Tibial nerve (tissue), 4 donors: ENCODE measurements at regions not wholly inside any gene's neighbourhood (a gene's known extent, or its start where the extent isn't known, plus 50 kb on each side); places are given as distances from the start of the nearest gene placed in this dataset.
"Not testable (repeated sequence)": the region's sequence is repeated elsewhere in the genome, so short reads cannot be mapped to it uniquely, and the experiment has no call there.

ENCODE experiments used
- DNase-seq, 2 donors: peaks; one replicate each; pipeline ENCODE4 v3.0.0-alpha.2; 2019; ENCODE audit warnings: low spot score in 2 of 2
- H3K27ac ChIP-seq, 4 donors: fragments of 200-600 bp; sonication (generic) in 3 of 4; one replicate each; pipeline ENCODE4 v1.5.1; 2017 to 2019; ENCODE audit warnings: mild to moderate bottlenecking in 1 of 4
- H3K27me3 ChIP-seq, 2 donors: fragments of 200-600 bp; sonication (generic) in 1 of 2; one replicate each; pipeline versions ENCODE4 v1.5.1 to v1.6.0; 2017 to 2019
- H3K36me3 ChIP-seq, 3 donors: fragments of 200-600 bp; sonication (generic); one replicate each; pipeline ENCODE4 v1.5.1; 2018 to 2019
- H3K4me1 ChIP-seq, 4 donors: fragments of 200-600 bp; sonication (generic) in 3 of 4; one replicate each; pipeline ENCODE4 v1.5.1; 2017 to 2019
- H3K4me3 ChIP-seq, 4 donors: fragments of 200-600 bp; sonication (generic) in 3 of 4; one replicate each; pipeline ENCODE4 v1.5.1; 2017 to 2019; ENCODE audit warnings: mild to moderate bottlenecking in 1 of 4, moderate library complexity in 1 of 4
- H3K9me3 ChIP-seq, 4 donors: fragments of 200-600 bp; sonication (generic) in 3 of 4; one replicate each; pipeline ENCODE4 v1.5.1; 2017 to 2019
- EP300 ChIP-seq, 2 donors: sonication (generic); formaldehyde crosslinking; IDR thresholded peaks; one replicate each; pipeline ENCODE4 v1.6.1; 2017; ENCODE audit warnings: antibody characterized with exemption in 2 of 2, mild to moderate bottlenecking in 1 of 2
- POLR2A ChIP-seq, 2 donors: fragments of 450-650 bp; IDR thresholded peaks; one replicate each; pipeline ENCODE4 v1.6.1; 2017; ENCODE audit warnings: antibody characterized with exemption in 2 of 2, mild to moderate bottlenecking in 2 of 2, moderate library complexity in 2 of 2
- WGBS, 2 donors: methylation state at CpG; one replicate each; pipeline ENCODE4 v1.1.5; 2018; 5-methylcytosine and 5-hydroxymethylcytosine counted together
- TF ChIP-seq, protein P1 (sequence below), 5 experiments: fragments of 200-600 bp in 3 of 5; fragments of 450-650 bp in 2 of 5; sonication (generic) in 3 of 5; IDR thresholded peaks; one replicate each; pipeline ENCODE4 v1.5.1; 2016 to 2019; ENCODE audit warnings: antibody characterized with exemption in 5 of 5, mild to moderate bottlenecking in 3 of 5, moderate library complexity in 2 of 5

DNA sequence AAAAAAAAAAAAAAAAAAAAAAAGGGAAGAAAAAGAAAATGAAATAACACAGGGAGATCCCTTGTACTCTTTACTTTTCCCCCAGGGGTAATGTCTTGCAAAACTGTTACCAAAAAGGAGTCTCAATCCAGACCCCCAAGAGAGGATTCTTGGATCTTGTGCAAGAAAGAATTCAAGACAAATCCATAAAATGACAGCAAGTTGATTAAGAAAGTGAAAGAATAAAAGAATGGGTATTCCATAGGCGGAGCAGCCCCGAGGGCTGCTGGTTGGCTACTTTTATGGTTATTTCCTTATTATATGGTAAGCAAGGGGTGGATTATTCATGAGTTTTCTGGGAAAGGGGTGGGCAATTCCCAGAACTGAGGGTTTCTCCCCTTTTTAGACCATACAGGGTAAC is 604.3 kb upstream of the AMELY start:
- H3K4me3 ChIP-seq: no peak overlapping the region
- no peaks in the 10 kb centered on the region for H3K4me1 ChIP-seq
- no peak for TF ChIP-seq POLR2A (IDR thresholded peaks at IDR 0.05)
- TF ChIP-seq, protein P1, sequence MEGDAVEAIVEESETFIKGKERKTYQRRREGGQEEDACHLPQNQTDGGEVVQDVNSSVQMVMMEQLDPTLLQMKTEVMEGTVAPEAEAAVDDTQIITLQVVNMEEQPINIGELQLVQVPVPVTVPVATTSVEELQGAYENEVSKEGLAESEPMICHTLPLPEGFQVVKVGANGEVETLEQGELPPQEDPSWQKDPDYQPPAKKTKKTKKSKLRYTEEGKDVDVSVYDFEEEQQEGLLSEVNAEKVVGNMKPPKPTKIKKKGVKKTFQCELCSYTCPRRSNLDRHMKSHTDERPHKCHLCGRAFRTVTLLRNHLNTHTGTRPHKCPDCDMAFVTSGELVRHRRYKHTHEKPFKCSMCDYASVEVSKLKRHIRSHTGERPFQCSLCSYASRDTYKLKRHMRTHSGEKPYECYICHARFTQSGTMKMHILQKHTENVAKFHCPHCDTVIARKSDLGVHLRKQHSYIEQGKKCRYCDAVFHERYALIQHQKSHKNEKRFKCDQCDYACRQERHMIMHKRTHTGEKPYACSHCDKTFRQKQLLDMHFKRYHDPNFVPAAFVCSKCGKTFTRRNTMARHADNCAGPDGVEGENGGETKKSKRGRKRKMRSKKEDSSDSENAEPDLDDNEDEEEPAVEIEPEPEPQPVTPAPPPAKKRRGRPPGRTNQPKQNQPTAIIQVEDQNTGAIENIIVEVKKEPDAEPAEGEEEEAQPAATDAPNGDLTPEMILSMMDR (IDR thresholded peaks at IDR 0.05): no peak
- TF ChIP-seq EP300 (IDR thresholded peaks at IDR 0.05): no peak
- WGBS, 2 donors: 83% methylated on average over 2 of the region's 2 CpGs; no CpG with 5 or more reads in 1 of the 2 donors
- no peaks in the 10 kb centered on the region for H3K36me3 ChIP-seq
- H3K27me3 ChIP-seq: no peaks in the 10 kb centered on the region
- H3K27ac ChIP-seq: no peak overlapping the region
- DNase-seq: no peak
- H3K9me3 ChIP-seq: no peaks in the 10 kb centered on the region

DNA sequence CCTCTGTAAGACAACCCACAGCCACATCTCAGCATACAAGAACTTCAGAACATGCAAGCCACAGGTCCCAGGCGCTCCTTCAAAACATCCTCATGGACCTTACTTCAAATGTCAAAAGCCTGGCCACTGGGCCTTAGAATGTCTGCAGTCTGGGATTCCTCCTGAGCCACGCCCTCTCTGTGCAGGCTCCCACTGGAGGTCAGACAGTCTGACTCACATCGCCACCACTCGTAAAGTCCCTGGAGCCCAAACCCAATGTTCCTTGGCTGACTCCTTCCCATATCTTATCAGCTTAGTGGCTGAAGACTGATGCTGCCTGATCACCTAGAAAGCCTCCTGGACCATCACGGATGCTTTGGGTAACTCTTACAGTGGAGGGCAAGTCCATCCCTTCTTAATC is 591.3 kb upstream of the AMELY start:
- TF ChIP-seq, protein P1 (IDR thresholded peaks at IDR 0.05): no peak
- TF ChIP-seq EP300 (IDR thresholded peaks at IDR 0.05): no peak
- no peak for TF ChIP-seq POLR2A (IDR thresholded peaks at IDR 0.05)
- no peaks in the 10 kb centered on the region for H3K36me3 ChIP-seq
- H3K4me1 ChIP-seq: no peaks in the 10 kb centered on the region
- H3K27me3 ChIP-seq: no peaks in the 10 kb centered on the region
- H3K4me3 ChIP-seq: no peak overlapping the region
- no peak overlapping the region for H3K27ac ChIP-seq
- H3K9me3 ChIP-seq: no peaks in the 10 kb centered on the region
- no CpG with 5 or more reads among the region's 5 CpGs for WGBS, 2 donors
- DNase-seq: no peak

DNA sequence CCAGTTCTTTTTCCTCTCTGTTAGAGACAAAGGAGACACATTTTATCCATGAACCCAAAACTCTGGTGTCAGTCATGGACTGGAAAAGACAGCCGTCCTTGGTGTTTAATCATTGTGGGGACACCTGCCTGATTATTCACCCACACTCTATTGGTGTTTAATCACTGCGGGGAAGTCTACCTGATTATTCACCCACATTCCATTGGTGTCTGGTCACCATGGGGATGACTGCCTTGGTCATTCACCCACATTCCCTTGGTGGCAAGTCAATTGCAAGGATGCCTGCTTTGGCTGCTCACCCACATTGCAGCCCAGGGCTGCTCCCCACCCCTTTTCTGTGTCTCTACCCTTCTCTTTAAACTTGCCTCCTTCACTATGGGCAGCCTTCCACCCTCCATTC is 589.7 kb upstream of the AMELY start:
- 94% methylated on average over 2 of the region's 2 CpGs; no CpG with 5 or more reads in 1 of the 2 donors for WGBS, 2 donors
- H3K27me3 ChIP-seq: no peaks in the 10 kb centered on the region
- no peaks in the 10 kb centered on the region for H3K36me3 ChIP-seq
- H3K9me3 ChIP-seq: no peaks in the 10 kb centered on the region
- no peaks in the 10 kb centered on the region for H3K4me1 ChIP-seq
- DNase-seq: no peak
- no peak overlapping the region for H3K27ac ChIP-seq
- no peak for TF ChIP-seq POLR2A (IDR thresholded peaks at IDR 0.05)
- TF ChIP-seq EP300 (IDR thresholded peaks at IDR 0.05): no peak
- TF ChIP-seq, protein P1 (IDR thresholded peaks at IDR 0.05): no peak
- H3K4me3 ChIP-seq: no peak overlapping the region

DNA sequence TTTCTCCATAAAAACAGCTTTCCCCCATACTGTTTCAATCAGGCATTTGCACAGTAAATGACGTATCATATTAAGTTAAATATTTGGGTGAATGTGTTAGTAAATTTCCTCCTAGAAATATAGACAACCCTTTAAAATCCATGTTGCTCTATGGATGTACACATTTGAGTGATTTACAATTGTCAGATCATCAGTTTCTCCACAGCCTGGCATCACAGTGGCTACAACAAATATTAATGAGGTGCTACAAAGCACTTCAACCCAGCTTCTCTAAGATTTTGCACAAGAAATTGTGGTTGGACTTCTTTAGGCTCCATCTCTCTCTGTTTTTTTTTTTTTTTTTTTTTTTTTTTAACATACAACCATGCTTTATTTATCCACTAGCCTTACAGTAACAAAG is 584.4 kb upstream of the AMELY start:
- no peaks in the 10 kb centered on the region for H3K27me3 ChIP-seq

DNA sequence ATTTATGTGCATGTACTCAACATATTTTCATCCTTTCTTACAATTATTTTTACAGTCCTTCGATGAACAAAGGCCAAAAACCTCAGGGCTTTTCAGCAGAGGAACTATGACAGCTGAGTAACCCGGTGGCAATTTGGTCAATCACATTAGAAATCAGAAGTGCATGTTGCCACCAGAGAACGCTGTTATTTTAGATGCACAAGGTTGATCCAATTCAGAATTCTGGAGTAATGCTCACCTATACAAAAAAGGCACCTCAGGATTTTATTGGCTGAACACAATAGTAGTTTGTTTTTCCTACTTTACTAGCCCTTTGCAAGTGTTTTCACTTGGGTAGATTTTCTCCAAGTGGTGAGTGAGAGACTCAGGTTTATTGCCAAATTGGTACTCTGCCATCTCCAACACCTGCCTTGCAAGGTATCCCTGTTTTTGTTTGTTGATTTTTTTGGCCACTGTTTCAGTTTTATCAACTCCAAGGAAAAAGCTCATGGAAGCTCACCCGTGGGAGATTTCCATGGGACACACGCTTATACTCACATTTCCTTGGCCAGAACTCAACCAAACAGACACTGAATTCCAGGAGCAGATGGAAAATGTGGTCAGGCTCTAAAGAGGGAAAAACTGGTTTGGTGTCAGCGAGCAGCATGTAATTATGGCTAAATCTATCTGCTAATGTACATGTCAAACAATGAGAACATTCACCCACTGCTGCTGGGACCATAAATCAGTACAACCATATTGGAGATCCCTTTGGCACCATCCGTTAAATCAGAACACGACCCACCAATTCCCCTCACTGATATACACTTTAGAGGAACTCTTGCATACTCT is 573.1 kb upstream of the AMELY start:
- H3K27ac ChIP-seq, DNase-seq, H3K36me3 ChIP-seq, H3K9me3 ChIP-seq, H3K4me1 ChIP-seq, H3K27me3 ChIP-seq, H3K4me3 ChIP-seq: not testable (repeated sequence)
- WGBS, 2 donors: 36% methylated on average over 8 of the region's 8 CpGs; no CpG with 5 or more reads in 1 of the 2 donors

More for the DNA sequence above, 584.4 kb upstream of the AMELY start:
- TF ChIP-seq, protein P1 (IDR thresholded peaks at IDR 0.05): no peak
- TF ChIP-seq EP300 (IDR thresholded peaks at IDR 0.05) (no peak), POLR2A (IDR thresholded peaks at IDR 0.05) (no peak)
- no peaks in the 10 kb centered on the region for H3K36me3 ChIP-seq
- H3K27ac ChIP-seq: no peak overlapping the region
- H3K4me3 ChIP-seq: no peak overlapping the region
- 58% methylated on average over 1 of the region's 1 CpG; no CpG with 5 or more reads in 1 of the 2 donors for WGBS, 2 donors
- no peaks in the 10 kb centered on the region for H3K9me3 ChIP-seq
- no peak for DNase-seq
- H3K4me1 ChIP-seq: no peaks in the 10 kb centered on the region
